Amniotic epithelial cell (primary cell): ENCODE measurements at regions not wholly inside any gene's neighbourhood (a gene's known extent, or its start where the extent isn't known, plus 50 kb on each side); places are given as distances from the start of the nearest gene placed in this dataset.

Experiments used
- DNase-seq: peaks from one replicate; pipeline ENCODE4 v3.0.0-alpha.2; 2010; ENCODE audit warnings: low read depth

DNA sequence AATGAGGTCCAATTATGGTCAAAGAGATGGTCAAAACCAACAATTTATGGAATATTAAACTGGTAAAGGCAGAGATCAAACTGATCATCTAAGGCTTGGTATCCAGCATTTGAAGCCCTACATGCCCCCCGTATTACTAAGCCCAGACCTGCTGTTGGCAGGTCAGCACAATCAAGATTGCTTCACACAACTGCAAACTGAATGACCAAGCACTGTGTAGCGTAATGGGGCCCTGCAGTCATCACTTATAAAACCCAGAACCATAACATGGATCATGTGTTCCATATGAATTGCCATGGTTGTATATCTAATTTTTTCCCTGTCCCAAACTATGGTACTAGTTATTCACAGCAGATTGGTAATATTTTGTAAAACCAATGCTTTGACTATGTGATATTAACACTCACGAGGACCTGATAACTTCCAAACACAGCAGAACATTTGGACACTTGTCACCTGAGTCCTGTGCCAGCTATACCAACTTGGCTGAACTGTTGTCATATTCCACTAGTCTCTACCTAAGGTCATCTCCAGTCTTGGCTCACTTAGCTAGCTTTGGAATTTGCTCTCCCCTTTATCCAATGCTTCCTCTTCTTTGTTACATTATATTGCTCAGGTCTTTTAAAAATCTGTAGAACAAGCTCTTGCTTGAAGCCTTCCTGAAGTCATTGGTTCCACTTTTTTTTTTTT lies 81.7 kb upstream of the HMHB1 start:
- no peak for DNase-seq

DNA sequence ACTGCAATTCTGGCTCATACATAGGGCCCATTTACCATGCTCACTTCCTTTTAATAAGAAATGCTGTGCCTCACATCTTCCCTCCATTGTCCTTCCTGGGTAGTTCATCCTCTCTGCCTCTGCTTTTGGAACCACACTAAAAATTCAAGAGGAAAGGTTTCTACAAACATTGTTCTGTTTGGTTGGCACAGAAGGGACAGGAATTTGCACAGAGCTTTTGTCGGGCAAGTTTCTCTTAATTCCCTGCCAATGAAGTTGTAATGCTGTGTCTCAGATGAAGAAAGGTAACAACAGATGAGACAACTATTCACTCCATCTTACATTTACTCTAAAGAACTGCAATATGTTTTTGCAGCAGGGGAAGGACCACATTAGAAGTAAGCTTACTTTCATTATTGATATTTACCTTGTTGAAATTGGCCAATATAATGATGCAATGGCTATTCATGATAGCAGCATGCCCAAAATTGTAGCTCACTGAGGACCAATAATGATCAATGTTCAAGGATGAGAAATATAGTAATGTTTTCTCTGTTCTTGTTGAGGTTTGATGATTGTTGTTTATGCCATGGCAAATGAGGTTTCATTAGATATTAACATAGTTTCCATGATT lies 82.5 kb upstream of the HMHB1 start:
- DNase-seq: no peak

DNA sequence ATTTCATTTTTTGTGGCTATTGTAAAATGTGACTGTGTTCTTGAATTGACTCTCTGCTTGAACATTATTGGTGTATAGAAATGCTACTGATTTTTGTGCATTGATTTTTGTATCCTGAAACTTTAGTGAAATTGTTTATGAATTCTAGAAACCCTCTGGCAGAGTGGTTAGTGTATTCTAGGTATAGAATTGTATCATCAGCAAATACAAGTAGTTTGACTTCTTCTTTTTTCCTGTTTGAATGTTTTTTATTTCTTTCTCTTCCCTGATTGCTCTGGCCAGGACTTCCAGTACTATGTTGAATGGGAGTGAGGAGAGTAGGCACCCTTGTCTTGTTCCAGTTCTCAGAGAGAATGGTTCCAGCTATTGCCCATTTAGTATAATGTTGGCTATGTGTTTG lies 88.8 kb upstream of the HMHB1 start:
- no peak for DNase-seq

DNA sequence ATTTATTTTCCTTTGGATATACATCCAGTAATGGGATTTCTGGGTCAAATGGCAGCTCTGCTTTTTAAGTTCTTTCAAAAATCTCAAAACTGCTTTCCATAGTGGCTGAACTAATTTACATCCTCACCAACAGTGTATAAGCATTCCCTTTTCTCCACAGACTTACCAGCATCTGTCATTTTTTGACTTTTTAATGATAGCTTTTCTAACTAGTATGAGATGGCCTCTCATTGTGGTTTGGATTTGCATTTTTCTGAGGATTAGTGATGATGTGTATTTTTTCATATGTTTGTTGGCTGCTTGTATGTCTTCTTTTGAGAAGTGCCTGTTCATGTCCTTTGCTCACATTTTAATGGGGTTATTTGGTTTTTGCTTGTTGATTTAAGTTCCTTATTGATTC lies 90.0 kb upstream of the HMHB1 start:
- no peak for DNase-seq

DNA sequence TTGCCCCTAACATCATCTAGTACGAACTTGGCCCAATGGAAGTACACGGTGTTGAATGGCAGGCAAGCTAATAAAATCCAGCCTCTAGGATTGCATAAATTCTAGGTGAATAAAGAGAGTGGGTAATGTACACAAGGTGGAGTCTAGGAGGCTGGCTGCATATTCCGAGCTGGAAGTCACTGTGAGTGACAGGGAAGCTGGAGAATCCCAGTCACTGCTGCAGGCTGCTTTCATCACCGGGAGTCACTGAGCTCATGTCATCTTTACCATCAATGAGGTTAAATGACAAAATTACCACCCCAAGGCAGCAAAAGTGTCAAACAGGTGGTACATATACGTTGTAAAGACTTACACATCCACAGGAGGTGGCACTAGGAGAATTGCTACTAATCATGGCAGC lies 91.3 kb upstream of the HMHB1 start:
- DNase-seq: no peak

DNA sequence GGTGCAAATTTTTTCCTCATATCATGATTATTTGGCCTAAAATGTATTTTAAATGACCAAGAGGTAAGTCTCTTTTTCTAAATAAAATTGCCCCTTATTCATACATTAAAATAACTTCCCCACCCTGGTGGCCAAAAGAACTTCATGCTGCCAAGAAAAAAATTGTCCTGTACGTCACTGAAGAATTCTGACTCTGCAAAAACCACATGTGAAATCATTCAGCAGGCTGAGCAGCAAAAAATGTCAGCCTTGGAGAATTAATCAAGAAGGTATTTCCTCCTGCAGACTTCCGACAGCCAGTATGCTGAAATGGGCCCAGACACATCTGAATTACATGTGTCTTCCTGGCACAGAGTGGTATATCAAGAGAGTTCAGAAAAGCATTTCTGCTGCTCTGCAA lies 94.6 kb upstream of the HMHB1 start:
- peak; percentile 89 for DNase-seq

DNA sequence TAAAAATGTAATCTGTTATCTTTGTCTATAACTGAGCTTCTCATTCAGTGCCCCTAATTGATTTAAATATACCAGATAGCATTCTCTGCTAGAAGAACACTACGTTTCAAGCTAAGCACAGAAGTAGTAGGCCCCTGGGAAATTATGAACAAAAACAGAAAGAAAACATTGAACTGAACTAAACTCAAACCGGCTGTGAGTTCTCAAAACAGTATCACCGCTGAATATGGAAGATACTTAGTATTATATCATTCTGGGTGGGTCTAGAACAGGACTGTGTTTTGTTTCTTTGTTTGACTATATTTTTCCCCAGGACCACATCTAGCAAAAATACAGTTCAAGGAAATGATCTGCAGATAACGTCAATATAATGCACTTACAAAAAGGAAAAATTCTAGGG lies 95.1 kb upstream of the HMHB1 start:
- DNase-seq: no peak

DNA sequence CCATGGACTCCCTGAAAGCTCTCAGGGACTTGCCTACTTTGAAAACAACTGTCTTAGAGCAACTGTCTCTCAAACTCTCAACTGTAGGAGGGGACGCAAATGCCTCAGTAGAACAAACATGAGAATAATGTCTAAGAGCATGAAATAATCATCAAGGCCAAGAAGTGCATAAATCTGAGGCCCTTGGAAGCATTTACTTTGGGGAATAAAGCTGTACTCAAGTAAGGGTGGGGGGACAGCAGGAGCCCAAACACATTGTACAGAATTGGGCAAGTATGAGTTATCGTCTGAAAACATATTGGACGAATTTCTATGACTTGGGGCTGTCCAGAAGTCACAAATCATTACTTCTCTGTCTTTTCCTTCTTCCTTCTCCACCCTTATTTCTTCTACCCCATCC lies 96.3 kb upstream of the HMHB1 start:
- no peak for DNase-seq

DNA sequence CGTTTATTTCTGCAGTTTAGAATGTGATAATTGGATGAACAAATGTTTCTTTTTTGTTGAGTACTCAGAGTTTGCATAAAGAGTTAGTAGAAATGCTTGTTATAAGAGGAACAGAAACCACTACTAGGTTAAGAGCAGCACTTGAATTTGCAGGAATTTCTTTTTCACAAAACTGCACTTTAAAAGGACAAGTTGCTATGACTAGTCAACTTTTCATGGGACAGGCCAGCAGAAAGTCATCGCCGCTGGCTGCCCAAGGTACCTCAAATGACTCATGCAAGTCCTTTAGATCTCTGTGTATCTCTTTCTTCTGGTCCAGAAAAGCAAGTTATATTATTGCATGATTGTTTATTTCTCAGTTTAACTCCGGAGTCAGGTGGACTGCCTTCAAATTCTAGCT lies 97.3 kb upstream of the HMHB1 start:
- peak; percentile 27 for DNase-seq

DNA sequence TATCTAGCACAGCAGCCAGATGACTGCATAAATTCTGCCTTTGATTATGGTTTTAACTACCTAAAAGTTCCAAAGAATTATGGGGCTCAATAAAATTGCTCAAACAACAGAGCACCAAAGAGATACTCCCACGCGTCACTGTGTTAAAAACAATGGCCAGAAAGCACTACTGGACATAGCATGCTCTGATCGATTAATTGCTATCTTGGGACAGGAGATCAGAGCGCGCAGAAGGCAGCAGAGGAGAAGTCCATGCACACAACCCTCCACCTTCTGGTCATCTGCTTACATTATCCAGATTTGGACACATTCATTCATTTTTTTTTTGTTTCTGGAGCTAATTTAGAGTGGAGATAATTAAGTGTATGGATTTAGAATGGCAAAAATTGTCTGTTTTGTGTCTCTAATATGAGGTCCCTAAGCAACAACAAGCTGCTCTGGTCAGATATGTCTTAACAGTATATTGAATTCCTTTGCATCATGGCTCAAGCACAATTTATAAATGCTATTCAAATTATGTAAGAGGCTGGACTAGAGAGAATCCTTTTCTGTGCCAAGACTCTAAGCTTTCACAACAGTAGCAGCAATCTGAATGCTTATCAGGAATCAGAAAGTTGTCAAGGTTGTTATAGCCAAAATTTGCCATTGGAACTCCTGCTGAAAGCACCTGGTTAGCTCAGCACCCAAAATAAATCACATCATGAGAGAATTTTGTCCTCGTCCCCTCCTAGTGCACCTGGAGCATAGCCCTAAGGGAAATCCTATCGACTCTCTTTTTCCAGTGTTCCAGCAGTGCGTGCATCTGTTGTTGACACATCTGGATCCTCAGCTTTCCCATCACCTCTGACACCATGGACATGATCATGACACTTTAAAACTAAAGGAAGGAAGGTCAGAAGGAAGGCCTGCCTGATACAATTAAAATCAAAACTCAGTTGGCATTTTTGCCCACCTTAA lies 98.6 kb upstream of the HMHB1 start:
- peak; percentile 79 for DNase-seq

DNA sequence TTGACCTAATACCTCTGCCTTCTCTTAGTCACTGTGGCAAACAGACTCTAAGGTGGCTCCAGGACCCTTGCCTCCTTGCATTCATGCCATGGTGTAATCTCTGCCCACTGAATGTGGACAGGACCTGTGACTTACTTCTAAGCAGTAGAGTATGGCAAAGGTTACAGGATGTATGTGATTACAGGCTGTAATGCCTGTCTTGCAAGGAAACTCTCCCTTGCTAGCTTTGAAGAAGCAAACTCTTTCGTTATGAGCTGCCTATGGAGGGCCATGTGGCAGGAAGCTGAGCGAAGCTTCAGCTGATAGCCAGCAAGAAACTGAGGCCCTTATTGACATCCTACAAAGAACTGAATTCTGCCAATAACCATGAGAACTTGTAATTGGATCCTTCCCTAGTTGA lies 103.3 kb upstream of the HMHB1 start:
- no peak for DNase-seq

DNA sequence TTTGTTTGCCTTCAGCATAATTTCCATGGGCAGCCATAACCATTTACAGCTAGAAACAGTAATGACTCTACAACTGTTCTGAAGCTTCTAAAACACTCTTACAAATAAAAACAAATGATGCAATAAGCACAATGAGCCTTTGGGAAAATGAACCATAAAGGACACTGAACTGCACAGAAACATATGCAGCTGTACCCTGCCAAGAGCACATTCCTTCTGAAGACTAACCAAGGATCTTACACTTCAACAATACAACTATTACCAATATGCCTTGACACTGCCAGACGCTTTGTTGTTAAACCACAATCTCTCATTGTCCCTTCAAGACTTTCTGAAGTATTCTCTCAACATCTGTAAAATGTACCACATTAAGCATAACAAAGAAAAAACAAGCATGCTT lies 104.2 kb upstream of the HMHB1 start:
- no peak for DNase-seq

DNA sequence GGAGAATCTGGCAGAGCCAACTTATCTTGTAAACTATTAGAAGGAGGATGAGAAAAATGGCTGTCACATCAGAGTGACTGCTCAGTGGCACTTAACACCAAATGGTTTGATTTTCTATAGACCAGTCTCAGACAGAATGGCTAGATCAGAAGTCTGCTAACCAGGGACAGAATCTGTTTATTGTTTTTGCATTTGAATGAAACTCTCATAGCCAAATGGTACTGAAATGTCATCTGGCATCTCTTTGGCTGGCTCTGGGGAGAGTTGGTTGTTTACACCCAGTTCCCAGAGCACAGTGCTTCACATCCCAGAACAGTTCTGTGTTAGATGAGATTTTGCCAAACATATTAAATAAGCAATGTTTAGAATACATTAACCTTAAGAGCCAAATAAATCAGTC lies 106.6 kb upstream of the HMHB1 start:
- no peak for DNase-seq

DNA sequence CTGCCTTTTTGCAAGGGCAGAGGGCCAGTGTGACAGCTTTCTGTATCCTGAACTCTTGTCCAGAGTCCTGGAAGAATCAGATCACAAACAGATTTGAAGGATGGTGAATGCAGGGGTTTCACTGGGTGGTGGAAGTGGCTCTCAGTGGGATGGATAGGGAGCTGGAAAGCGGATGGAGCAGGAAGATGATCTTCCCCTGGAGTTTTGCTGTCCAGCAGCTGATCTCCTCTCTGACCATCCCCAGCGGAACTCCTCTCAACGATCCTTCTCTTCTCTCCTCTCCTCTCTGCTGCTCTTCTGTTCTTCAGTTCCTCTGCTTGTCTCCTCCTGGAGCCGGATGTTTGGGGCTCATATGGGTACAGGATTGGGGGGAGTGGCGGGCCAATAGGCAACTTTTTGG lies 108.3 kb upstream of the HMHB1 start:
- DNase-seq: no peak

DNA sequence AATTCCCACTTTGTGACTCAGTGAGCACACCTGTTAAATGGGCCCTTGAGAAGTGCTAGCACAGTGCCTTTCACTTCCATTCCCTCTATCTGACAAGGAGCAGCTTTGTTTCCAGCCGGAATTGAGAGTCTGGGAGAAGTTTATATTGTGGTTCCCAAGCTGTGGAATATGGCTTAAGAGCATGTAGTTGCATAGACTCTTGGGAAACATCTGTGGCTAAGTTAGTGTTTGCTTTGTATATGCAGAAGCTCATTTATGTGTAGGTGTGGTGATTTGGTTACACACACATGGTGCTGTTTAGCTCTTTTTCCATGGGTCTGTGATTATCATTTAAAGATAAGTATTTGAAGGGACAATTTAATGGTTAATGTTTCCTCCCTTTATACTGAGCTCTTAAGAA lies 110.5 kb upstream of the HMHB1 start:
- DNase-seq: no peak

DNA sequence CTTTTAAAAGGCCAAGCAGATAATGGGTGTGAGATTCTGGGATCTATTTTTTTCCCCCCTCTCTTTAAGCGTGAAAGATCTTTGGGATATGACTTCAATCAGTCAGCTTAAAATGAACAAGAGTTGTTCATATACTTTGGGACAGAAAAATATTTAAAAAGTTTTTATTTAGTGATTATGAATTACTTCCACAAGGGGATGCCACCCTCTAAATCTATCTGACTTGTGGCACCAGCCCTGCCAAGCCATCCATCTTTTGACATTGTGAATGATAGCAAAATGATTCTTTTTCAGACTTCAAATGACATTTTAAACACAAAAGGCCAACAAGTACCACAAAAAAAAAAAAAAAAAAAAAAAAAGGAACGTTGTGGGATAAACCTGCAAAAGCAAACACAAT lies 111.0 kb upstream of the HMHB1 start:
- no peak for DNase-seq

DNA sequence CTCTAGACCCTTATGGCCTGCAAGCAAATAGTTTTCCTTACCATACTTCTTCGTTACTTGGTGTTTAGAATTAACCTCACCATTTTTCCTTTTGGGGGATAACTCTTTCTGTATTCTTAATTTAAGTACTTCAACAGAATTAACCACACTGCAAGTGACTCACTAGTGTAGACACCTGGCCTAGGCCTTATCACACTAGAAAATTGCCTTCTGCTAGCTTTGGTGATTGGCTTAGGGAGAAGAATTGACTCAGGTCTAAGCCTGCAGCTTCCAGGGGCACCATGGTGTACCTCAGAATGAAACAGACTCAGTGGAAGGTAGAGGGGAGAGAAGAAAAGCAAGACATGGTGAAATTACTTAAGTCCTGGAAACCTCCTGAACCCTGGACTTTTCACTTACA lies 112.8 kb upstream of the HMHB1 start:
- no peak for DNase-seq

DNA sequence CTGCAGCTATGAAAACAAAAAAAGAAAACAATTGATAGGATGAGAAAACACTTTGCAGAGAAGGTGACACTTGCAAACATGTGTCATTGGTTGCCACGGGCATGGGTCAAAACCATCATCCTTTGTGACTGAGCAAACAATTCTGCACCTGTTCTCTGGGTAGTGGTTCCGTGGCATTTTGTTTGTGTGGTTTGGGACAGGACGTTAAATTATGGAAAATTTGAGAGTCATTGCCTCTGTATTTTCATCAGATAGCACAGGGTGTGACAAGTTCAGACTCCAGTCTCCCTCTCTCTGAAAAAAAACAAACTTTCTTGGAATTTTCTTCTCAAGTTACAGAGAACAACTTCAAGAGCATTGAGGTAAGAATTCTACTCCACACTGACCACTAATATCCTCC lies 113.4 kb upstream of the HMHB1 start:
- DNase-seq: no peak

DNA sequence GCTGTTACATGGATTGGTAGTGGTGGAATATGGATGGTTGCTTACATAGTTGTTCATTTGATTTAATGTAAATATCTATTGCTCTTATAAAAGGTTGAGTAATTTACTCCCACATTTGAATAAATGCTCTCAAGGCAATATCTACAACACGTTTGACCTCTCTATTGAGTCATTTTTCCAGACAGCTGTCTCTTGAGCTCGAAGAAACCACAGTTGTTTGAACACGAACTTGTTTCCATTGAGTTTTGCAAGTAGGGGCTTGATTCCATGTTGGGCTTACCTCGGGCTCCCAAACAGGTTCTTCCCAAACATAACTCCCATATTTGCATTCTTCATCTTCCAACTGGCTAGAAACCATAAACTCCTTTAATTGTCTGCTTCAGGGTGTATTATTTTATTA lies 115.0 kb upstream of the HMHB1 start:
- DNase-seq: no peak

DNA sequence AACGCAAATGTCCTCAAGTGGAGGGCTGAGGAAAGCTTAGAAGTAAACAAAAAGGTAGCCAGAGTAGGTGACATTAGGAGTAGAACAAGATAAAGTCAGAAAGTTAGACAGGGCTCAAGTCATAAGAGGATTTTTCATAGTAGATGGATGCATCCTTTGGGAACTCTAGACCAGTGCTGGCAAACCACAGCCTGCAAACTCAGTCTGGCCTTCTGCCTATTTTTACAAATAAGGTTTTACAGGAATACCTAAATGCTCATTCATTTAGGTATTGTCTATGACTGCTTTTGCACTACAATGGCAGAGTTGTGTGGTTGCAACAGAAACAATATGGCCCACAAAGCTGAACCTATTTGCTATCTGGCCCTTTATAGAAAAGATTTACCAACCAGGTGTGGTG lies 116.0 kb upstream of the HMHB1 start:
- DNase-seq: no peak

DNA sequence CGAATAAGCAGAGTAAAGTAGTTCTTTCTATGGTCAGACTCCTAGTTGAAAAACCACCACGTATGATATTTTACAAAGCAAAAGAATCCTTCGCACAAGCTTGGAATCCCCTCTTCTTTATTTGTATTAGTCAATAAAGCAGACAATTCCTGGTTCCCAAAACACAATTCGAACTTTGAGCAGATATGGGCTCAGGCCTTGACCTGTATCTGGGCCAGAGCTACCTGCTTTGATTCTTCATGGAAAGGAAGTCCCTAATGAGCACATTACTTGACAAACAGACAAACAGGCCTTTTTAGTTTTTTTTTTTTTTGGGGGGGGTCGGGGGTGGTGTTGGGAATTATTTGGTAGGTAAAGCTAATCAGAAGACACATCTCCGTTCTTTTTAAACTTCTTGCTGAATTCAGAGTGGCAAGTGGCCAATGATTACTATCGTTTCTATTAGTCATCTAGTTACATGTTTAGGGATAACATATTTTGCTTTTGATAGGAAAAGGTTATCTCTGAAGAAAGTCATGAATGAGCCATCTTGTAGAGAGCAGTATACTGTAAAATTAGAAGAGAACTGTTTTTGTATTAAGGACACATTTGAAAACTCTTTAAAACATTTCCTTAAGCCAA lies 116.6 kb upstream of the HMHB1 start:
- DNase-seq: no peak

DNA sequence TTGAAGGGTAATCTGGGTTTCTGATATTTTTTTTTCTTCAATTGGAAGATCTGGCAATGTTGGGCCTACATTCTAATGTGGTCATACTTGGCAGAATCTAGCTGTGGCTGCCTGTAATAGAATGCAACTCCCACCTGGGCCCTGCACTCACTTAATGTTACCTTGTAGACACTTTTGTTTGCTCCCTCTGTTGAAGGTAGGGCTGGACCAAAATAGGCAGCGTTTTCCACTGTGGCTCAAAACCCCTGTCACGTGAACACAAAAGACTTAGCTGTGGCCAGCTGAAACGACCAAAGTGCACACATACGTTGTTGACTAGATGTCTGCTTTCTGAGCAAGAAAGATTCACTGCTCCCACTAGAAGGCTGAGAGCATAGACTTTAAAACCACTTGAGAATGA lies 117.6 kb upstream of the HMHB1 start:
- DNase-seq: no peak
